Spleen (tissue), 7 donors: ENCODE measurements at regions not wholly inside any gene's neighbourhood (a gene's known extent, or its start where the extent isn't known, plus 50 kb on each side); places are given as distances from the start of the nearest gene placed in this dataset.

Source experiments
- POLR2A ChIP-seq, 3 donors: fragments of 450-650 bp; IDR thresholded peaks; one replicate each; pipeline ENCODE4 v1.5.1; 2017; ENCODE audit warnings: antibody characterized with exemption in 3 of 3, mild to moderate bottlenecking in 1 of 3
- TF ChIP-seq, protein P1 (sequence below), 11 experiments: fragments of 200-600 bp in 7 of 11; fragments of 450-650 bp in 4 of 11; sonication (generic) in 4 of 11; IDR thresholded peaks in 8 of 11; conservative IDR thresholded peaks in 3 of 11; 1 replicate in 7 of 11; 2 replicates in 4 of 11; pipeline versions ENCODE4 v1.4.0 to v1.8.0; 2016 to 2021; ENCODE audit warnings: antibody characterized with exemption in 11 of 11, inconsistent platforms in 4 of 11, mild to moderate bottlenecking in 1 of 11
- donor health status: DM: no; HTN: no; CAD: no; lungs with moderate emphysema.
- donor health status: DM: no; HTN: no; CAD: no.
- donor health status: DM: no; HTN: no; CAD: no.

GRCh38 chr5:7146886-7147285, 249.1 kb upstream of the ADCY2 start:
- TF ChIP-seq, protein P1, sequence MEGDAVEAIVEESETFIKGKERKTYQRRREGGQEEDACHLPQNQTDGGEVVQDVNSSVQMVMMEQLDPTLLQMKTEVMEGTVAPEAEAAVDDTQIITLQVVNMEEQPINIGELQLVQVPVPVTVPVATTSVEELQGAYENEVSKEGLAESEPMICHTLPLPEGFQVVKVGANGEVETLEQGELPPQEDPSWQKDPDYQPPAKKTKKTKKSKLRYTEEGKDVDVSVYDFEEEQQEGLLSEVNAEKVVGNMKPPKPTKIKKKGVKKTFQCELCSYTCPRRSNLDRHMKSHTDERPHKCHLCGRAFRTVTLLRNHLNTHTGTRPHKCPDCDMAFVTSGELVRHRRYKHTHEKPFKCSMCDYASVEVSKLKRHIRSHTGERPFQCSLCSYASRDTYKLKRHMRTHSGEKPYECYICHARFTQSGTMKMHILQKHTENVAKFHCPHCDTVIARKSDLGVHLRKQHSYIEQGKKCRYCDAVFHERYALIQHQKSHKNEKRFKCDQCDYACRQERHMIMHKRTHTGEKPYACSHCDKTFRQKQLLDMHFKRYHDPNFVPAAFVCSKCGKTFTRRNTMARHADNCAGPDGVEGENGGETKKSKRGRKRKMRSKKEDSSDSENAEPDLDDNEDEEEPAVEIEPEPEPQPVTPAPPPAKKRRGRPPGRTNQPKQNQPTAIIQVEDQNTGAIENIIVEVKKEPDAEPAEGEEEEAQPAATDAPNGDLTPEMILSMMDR (IDR thresholded peaks at IDR 0.05 in 8 of 11, conservative IDR thresholded peaks at IDR 0.05 in 3 of 11) = no peak
- no peak for TF ChIP-seq POLR2A (IDR thresholded peaks at IDR 0.05)
